ENCODE measurements at regions not wholly inside any gene's neighbourhood (a gene's known extent, or its start where the extent isn't known, plus 50 kb on each side); places are given as distances from the start of the nearest gene placed in this dataset.

GRCh38 chr4:100838286-100838685 is 320.5 kb upstream of the EMCN start:
- TF ChIP-seq, protein P1, sequence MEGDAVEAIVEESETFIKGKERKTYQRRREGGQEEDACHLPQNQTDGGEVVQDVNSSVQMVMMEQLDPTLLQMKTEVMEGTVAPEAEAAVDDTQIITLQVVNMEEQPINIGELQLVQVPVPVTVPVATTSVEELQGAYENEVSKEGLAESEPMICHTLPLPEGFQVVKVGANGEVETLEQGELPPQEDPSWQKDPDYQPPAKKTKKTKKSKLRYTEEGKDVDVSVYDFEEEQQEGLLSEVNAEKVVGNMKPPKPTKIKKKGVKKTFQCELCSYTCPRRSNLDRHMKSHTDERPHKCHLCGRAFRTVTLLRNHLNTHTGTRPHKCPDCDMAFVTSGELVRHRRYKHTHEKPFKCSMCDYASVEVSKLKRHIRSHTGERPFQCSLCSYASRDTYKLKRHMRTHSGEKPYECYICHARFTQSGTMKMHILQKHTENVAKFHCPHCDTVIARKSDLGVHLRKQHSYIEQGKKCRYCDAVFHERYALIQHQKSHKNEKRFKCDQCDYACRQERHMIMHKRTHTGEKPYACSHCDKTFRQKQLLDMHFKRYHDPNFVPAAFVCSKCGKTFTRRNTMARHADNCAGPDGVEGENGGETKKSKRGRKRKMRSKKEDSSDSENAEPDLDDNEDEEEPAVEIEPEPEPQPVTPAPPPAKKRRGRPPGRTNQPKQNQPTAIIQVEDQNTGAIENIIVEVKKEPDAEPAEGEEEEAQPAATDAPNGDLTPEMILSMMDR (IDR thresholded peaks at IDR 0.05) = no peak
- TF ChIP-seq POLR2A (IDR thresholded peaks at IDR 0.05) = no peak
